B cell (primary cell): ENCODE measurements at regions not wholly inside any gene's neighbourhood (a gene's known extent, or its start where the extent isn't known, plus 50 kb on each side); places are given as distances from the start of the nearest gene placed in this dataset.

ENCODE experiments used
- ATAC-seq: fragments of 200-7000 bp; cut with Tn5 transposase; one replicate; pipeline ENCODE4 v1.10.0; 2021; ENCODE audit warnings: low read depth, mild to moderate bottlenecking, moderate number of reproducible peaks, moderate library complexity
- CTCF ChIA-PET: fragments of 350-600 bp; sonication (Branson Sonifier 250); formaldehyde crosslinking; loops from one replicate; lab custom pipeline; 2021; ENCODE audit warnings: antibody characterized with exemption, inconsistent platforms; lab: Charles Lee
- POLR2A ChIA-PET: fragments of 350-600 bp; sonication (Branson Sonifier 250); formaldehyde crosslinking; loops from one replicate; lab custom pipeline; 2021; ENCODE audit warnings: antibody characterized with exemption; lab: Charles Lee
- DNase-seq: peaks from one replicate; pipeline ENCODE4 v3.0.0; 2013
- H2AFZ ChIP-seq: 2 replicates; pipeline ENCODE4 v1.6.1; 2012; ENCODE audit warnings: mild to moderate bottlenecking, low read depth, low read length; ENCODE audit not compliant: insufficient read depth, poor library complexity, severe bottlenecking
- H3K27ac ChIP-seq, 2 donors: 1 replicate in 1 of 2; 2 replicates in 1 of 2; pipeline ENCODE4 v1.5.1; 2012 to 2013; ENCODE audit warnings: low read length in 2 of 2, mild to moderate bottlenecking in 2 of 2, moderate library complexity in 1 of 2
- H3K27me3 ChIP-seq, 4 experiments: fragments of 200-600 bp in 1 of 4; sonication (generic) in 1 of 4; replicated peaks in 1 of 4; 1 replicate in 2 of 4; 2 replicates in 2 of 4; pipeline versions ENCODE4 v1.6.1 to v1.7.0; 2013 to 2016; ENCODE audit warnings: low read length in 3 of 4, mild to moderate bottlenecking in 2 of 4, mixed read lengths in 1 of 4, moderate library complexity in 1 of 4; ENCODE audit not compliant: insufficient read depth in 4 of 4, control insufficient read depth in 3 of 4; ENCODE audit errors: control extremely low read depth in 1 of 4
- H3K36me3 ChIP-seq, 2 experiments: replicated peaks in 1 of 2; 1 replicate in 1 of 2; 2 replicates in 1 of 2; pipeline versions ENCODE4 v1.6.1 to v1.7.1; 2013; ENCODE audit warnings: low read length in 1 of 2; ENCODE audit not compliant: insufficient read depth in 2 of 2, control insufficient read depth in 1 of 2; ENCODE audit errors: control extremely low read depth in 1 of 2, extremely low read depth in 1 of 2
- H3K4me1 ChIP-seq, 2 donors: fragments of 200-600 bp in 1 of 2; sonication (generic) in 1 of 2; 1 replicate in 1 of 2; 2 replicates in 1 of 2; pipeline versions ENCODE4 v1.5.1 to v1.6.1; 2013 to 2017; ENCODE audit warnings: low read length in 2 of 2; ENCODE audit not compliant: control insufficient read depth in 2 of 2, insufficient read depth in 2 of 2
- H3K4me2 ChIP-seq: replicated peaks from 2 replicates; pipeline ENCODE3; 2012; ENCODE audit warnings: mild to moderate bottlenecking, low read depth, low read length; ENCODE audit not compliant: poor library complexity, severe bottlenecking
- H3K4me3 ChIP-seq, 5 experiments: fragments of 200-600 bp in 1 of 5; sonication (generic) in 1 of 5; 1 replicate in 3 of 5; 2 replicates in 2 of 5; pipeline versions ENCODE4 v1.5.1 to v1.7.0; 2011 to 2016; ENCODE audit warnings: low read length in 4 of 5, mild to moderate bottlenecking in 4 of 5, low read depth in 2 of 5, control low read depth in 1 of 5, moderate library complexity in 1 of 5; ENCODE audit not compliant: insufficient read depth in 1 of 5; ENCODE audit errors: control extremely low read depth in 1 of 5, extremely low read depth in 1 of 5
- H3K79me2 ChIP-seq: fragments of 200-600 bp; sonication (generic); one replicate; pipeline ENCODE4 v1.6.0; 2016; ENCODE audit warnings: low read length; ENCODE audit not compliant: control insufficient read depth, insufficient read depth
- H3K9ac ChIP-seq: fragments of 200-600 bp; sonication (generic); 2 replicates; pipeline ENCODE4 v1.6.1; 2017; ENCODE audit warnings: mild to moderate bottlenecking, low read length, moderate library complexity
- H3K9me3 ChIP-seq, 3 donors: one replicate each; pipeline versions ENCODE4 v1.6.1 to v1.7.1; 2013; ENCODE audit warnings: low read length in 2 of 3; ENCODE audit not compliant: control insufficient read depth in 2 of 3, insufficient read depth in 1 of 3; ENCODE audit errors: control extremely low read depth in 1 of 3
- H4K20me1 ChIP-seq: 2 replicates; pipeline ENCODE4 v1.6.0; 2012; ENCODE audit warnings: mild to moderate bottlenecking, low read length; ENCODE audit not compliant: insufficient read depth, control insufficient read depth, poor library complexity, severe bottlenecking
- H3K27ac Mint-ChIP-seq: one replicate; pipeline ENCODE4 v1.8.0; 2021; ENCODE audit warnings: mixed read lengths
- H3K27me3 Mint-ChIP-seq: one replicate; pipeline ENCODE4 v1.8.0; 2021; ENCODE audit warnings: mixed read lengths
- H3K4me1 Mint-ChIP-seq: one replicate; pipeline ENCODE4 v1.8.0; 2021; ENCODE audit warnings: mixed read lengths
- H3K4me3 Mint-ChIP-seq: one replicate; pipeline ENCODE4 v1.8.0; 2021; ENCODE audit warnings: mixed read lengths
- H3K9me3 Mint-ChIP-seq: one replicate; pipeline ENCODE4 v1.8.0; 2022; ENCODE audit warnings: mixed read lengths; ENCODE audit not compliant: insufficient read depth
- CTCF ChIP-seq: fragments of 200-600 bp; IDR thresholded peaks from one replicate; pipeline ENCODE4 v1.8.0; 2022; ENCODE audit warnings: antibody characterized with exemption, mild to moderate bottlenecking
- EZH2 ChIP-seq: IDR thresholded peaks from 2 replicates; pipeline ENCODE4 v1.6.1; 2012; ENCODE audit warnings: borderline replicate concordance, low read depth, mild to moderate bottlenecking, moderate library complexity, low read length; ENCODE audit not compliant: insufficient read depth, poor library complexity, severe bottlenecking
- WGBS: methylation state at CpG from one replicate; pipeline ENCODE4 v1.1.5; 2013; ENCODE audit warnings: missing lambda C conversion rate; ENCODE audit not compliant: insufficient coverage; 5-methylcytosine and 5-hydroxymethylcytosine counted together
- intact Hi-C: fragments of 100-400 bp; cut with micrococcal nuclease; formaldehyde crosslinking; loops from one replicate; pipeline ENCODE4 v1.10.0; 2022

DNA sequence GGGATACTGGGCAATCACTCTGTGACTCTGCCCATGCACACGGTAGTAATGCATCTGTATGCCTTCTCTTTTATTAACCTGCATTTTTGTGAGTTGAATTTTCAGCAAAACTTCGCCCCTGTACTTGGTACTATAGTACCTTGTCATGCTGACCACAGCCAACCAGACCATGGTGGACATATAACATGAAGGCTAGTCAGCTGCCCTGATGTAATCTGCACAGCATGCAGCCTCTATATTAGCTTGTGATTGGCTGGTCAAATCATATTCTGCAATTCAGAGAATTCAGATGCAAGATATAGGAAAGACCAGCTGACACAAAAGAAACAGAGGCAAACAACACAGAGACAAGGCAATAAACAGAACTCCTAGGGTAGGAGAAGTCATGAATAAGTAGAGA lies 200.9 kb upstream of the JARID2 start:
- no peak overlapping the region for H3K27ac Mint-ChIP-seq
- Histone ChIP-seq H3K4me1 (peaks cover 9 to 13% of the 10 kb centered on the region in 2 donors), H2AFZ (no peak overlapping the region), H3K4me2 (no peak overlapping the region), H3K9ac (no peak overlapping the region), H3K27ac (no peak overlapping the region), H3K27me3 (no peaks in the 10 kb centered on the region), H3K36me3 (no peaks in the 10 kb centered on the region), H3K4me3 (no peak overlapping the region), H4K20me1 (no peaks in the 10 kb centered on the region), H3K79me2 (no peaks in the 10 kb centered on the region), H3K9me3 (no peaks in the 10 kb centered on the region)
- intact Hi-C loops = no loop called here
- ATAC-seq (no peak), DNase-seq (no peak)
- TF ChIP-seq CTCF = no peak
- no peak for TF ChIP-seq EZH2
- no CpG with 5 or more reads among the region's 2 CpGs for WGBS
- peaks cover 20% of the 10 kb centered on the region for H3K4me1 Mint-ChIP-seq
- ChIA-PET POLR2A (no interaction called here), CTCF (no interaction called here)
- no peaks in the 10 kb centered on the region for H3K27me3 Mint-ChIP-seq
- H3K9me3 Mint-ChIP-seq = no peaks in the 10 kb centered on the region
- H3K4me3 Mint-ChIP-seq = no peak overlapping the region

GRCh38 chr6:15046751-15047150 lies 199.1 kb upstream of the JARID2 start:
- H3K4me1 ChIP-seq = peaks cover 9 to 13% of the 10 kb centered on the region in 2 donors
- H3K27ac Mint-ChIP-seq = no peak overlapping the region
- TF ChIP-seq CTCF (no peak), EZH2 (no peak)
- no peaks in the 10 kb centered on the region for H3K27me3 Mint-ChIP-seq
- no peaks in the 10 kb centered on the region for H4K20me1 ChIP-seq
- ATAC-seq = no peak
- H3K9me3 ChIP-seq = no peaks in the 10 kb centered on the region
- H3K4me2 ChIP-seq = no peak overlapping the region
- H3K4me1 Mint-ChIP-seq = peaks cover 20% of the 10 kb centered on the region
- no peak for DNase-seq
- CTCF ChIA-PET = no interaction called here
- WGBS = 88% methylated on average over 2 of the region's 4 CpGs
- no peak overlapping the region for H3K4me3 Mint-ChIP-seq
- H3K9ac ChIP-seq = no peak overlapping the region
- intact Hi-C loops = no loop called here
- no peak overlapping the region for H3K27ac ChIP-seq
- H3K27me3 ChIP-seq = no peaks in the 10 kb centered on the region
- no peaks in the 10 kb centered on the region for H3K36me3 ChIP-seq
- H3K79me2 ChIP-seq = no peaks in the 10 kb centered on the region
- no peak overlapping the region for H3K4me3 ChIP-seq
- POLR2A ChIA-PET = no interaction called here
- H2AFZ ChIP-seq = no peak overlapping the region
- H3K9me3 Mint-ChIP-seq = no peaks in the 10 kb centered on the region
